Keratinocyte (primary cell): ENCODE measurements at regions not wholly inside any gene's neighbourhood (a gene's known extent, or its start where the extent isn't known, plus 50 kb on each side); places are given as distances from the start of the nearest gene placed in this dataset.

Experiments
- DNase-seq: peaks from one replicate; pipeline ENCODE4 v3.0.0-alpha.2; 2011; ENCODE audit warnings: low read depth, missing footprints, low spot score
- FAIRE-seq: peaks from 2 replicates; lab custom pipeline; 2011; peaks lifted over from hg19 to GRCh38; lab: Jason Lieb, UNC
- H2AFZ ChIP-seq: 2 replicates; pipeline ENCODE4 v1.6.0; 2012; ENCODE audit warnings: low read length, control low read depth, inconsistent platforms; ENCODE audit not compliant: control insufficient read depth
- H3K27ac ChIP-seq: 2 replicates; pipeline ENCODE4 v1.5.1; 2011; ENCODE audit warnings: low read length; ENCODE audit not compliant: control insufficient read depth, insufficient read depth
- H3K27me3 ChIP-seq: 3 replicates; pipeline ENCODE4 v1.6.0; 2011; ENCODE audit warnings: low read length; ENCODE audit not compliant: control insufficient read depth, insufficient read depth; ENCODE audit errors: extremely low read depth
- H3K36me3 ChIP-seq, 2 experiments: 2 replicates in 1 of 2; 3 replicates in 1 of 2; pipeline ENCODE4 v1.5.1; 2011; ENCODE audit warnings: low read length in 2 of 2, mild to moderate bottlenecking in 1 of 2; ENCODE audit not compliant: control insufficient read depth in 2 of 2, insufficient read depth in 2 of 2; ENCODE audit errors: extremely low read depth in 1 of 2
- H3K4me1 ChIP-seq: 3 replicates; pipeline ENCODE4 v1.5.1; 2011; ENCODE audit warnings: low read length; ENCODE audit not compliant: control insufficient read depth, insufficient read depth; ENCODE audit errors: extremely low read depth
- H3K4me2 ChIP-seq: 3 replicates; pipeline ENCODE4 v1.6.0; 2011; ENCODE audit warnings: low read depth, low read length; ENCODE audit not compliant: control insufficient read depth, insufficient read depth; ENCODE audit errors: extremely low read depth
- H3K4me3 ChIP-seq, 3 experiments: fragments of 200-600 bp in 1 of 3; sonication (generic) in 1 of 3; 2 replicates in 2 of 3; 3 replicates in 1 of 3; pipeline ENCODE4 v1.5.1; 2011 to 2016; ENCODE audit warnings: low read length in 3 of 3, mild to moderate bottlenecking in 3 of 3, control low read depth in 2 of 3, inconsistent platforms in 1 of 3, low read depth in 1 of 3, mixed read lengths in 1 of 3, mixed run types in 1 of 3, moderate library complexity in 1 of 3; ENCODE audit not compliant: control insufficient read depth in 2 of 3, insufficient read depth in 2 of 3; ENCODE audit errors: extremely low read depth in 1 of 3
- H3K79me2 ChIP-seq: 2 replicates; pipeline ENCODE4 v1.6.0; 2012; ENCODE audit warnings: low read length; ENCODE audit not compliant: control insufficient read depth, insufficient read depth
- H3K9ac ChIP-seq: 3 replicates; pipeline ENCODE4 v1.6.0; 2011; ENCODE audit warnings: low read length; ENCODE audit not compliant: control insufficient read depth, insufficient read depth; ENCODE audit errors: extremely low read depth
- H3K9me1 ChIP-seq: 3 replicates; pipeline ENCODE4 v1.6.0; 2011; ENCODE audit warnings: low read length; ENCODE audit not compliant: control insufficient read depth, insufficient read depth; ENCODE audit errors: extremely low read depth
- H3K9me3 ChIP-seq: 2 replicates; pipeline ENCODE4 v1.5.1; 2012; ENCODE audit warnings: low read depth, low read length; ENCODE audit not compliant: control insufficient read depth
- H4K20me1 ChIP-seq: 3 replicates; pipeline ENCODE4 v1.6.0; 2011; ENCODE audit warnings: low read length; ENCODE audit not compliant: control insufficient read depth, insufficient read depth; ENCODE audit errors: extremely low read depth
- CTCF ChIP-seq, 3 experiments: IDR thresholded peaks in 1 of 3; conservative IDR thresholded peaks in 1 of 3; optimal IDR thresholded peaks in 1 of 3; 2 replicates in 2 of 3; 3 replicates in 1 of 3; pipeline versions ENCODE3 to v1.5.1; 2011; ENCODE audit warnings: low read length in 3 of 3, mild to moderate bottlenecking in 3 of 3, moderate library complexity in 2 of 3, control low read depth in 1 of 3, inconsistent platforms in 1 of 3; ENCODE audit not compliant: insufficient read depth in 2 of 3; ENCODE audit errors: extremely low read depth in 1 of 3
- EZH2 ChIP-seq: IDR thresholded peaks from one replicate; pipeline ENCODE4 v1.6.1; 2012; ENCODE audit warnings: inconsistent platforms, mild to moderate bottlenecking, low read length, moderate library complexity
- dilution Hi-C: fragments of 300-500 bp; cut with MboI; formaldehyde crosslinking; loops from one replicate; pipeline ENCODE4 v1.7.0; 2020; ENCODE audit warnings: low sequenced_read_pairs; ENCODE audit not compliant: extremely low pct_ligation_motif_present

GRCh38 chr3:88828466-88828865 lies 279.0 kb upstream of the EPHA3 start:
- Histone ChIP-seq H3K4me1 (no peaks in the 10 kb centered on the region), H3K9me1 (no peaks in the 10 kb centered on the region), H3K27me3 (no peaks in the 10 kb centered on the region), H2AFZ (no peak overlapping the region), H3K9ac (no peak overlapping the region), H3K4me3 (no peak overlapping the region), H3K4me2 (no peak overlapping the region), H3K27ac (no peak overlapping the region), H3K79me2 (no peaks in the 10 kb centered on the region), H4K20me1 (no peaks in the 10 kb centered on the region), H3K36me3 (no peaks in the 10 kb centered on the region), H3K9me3 (no peaks in the 10 kb centered on the region)
- dilution Hi-C loops = no loop called here
- DNase-seq (no peak), FAIRE-seq (no peak)
- TF ChIP-seq EZH2 (no peak), CTCF (optimal IDR thresholded peaks at IDR 0.05 in 1 of 3, IDR thresholded peaks at IDR 0.05 in 1 of 3, conservative IDR thresholded peaks at IDR 0.05 in 1 of 3; ENCODE audit: extremely low read depth in 1 of 3, insufficient read depth in 2 of 3, low read length in 3 of 3) (no peak)

GRCh38 chr3:88852606-88853005 lies 254.8 kb upstream of the EPHA3 start:
- no peaks in the 10 kb centered on the region for H3K9me3 ChIP-seq
- FAIRE-seq = no peak
- H3K4me3 ChIP-seq = no peak overlapping the region

More at GRCh38 chr3:88852606-88853005, 254.8 kb upstream of the EPHA3 start:
- Histone ChIP-seq H3K9me1 (no peaks in the 10 kb centered on the region), H2AFZ (no peak overlapping the region), H4K20me1 (no peaks in the 10 kb centered on the region), H3K4me1 (no peaks in the 10 kb centered on the region), H3K4me2 (no peak overlapping the region), H3K27ac (no peak overlapping the region), H3K9ac (no peak overlapping the region), H3K27me3 (no peaks in the 10 kb centered on the region), H3K36me3 (no peaks in the 10 kb centered on the region), H3K79me2 (no peaks in the 10 kb centered on the region)
- no peak for DNase-seq
- TF ChIP-seq CTCF (optimal IDR thresholded peaks at IDR 0.05 in 1 of 3, IDR thresholded peaks at IDR 0.05 in 1 of 3, conservative IDR thresholded peaks at IDR 0.05 in 1 of 3; ENCODE audit: extremely low read depth in 1 of 3, insufficient read depth in 2 of 3, low read length in 3 of 3) = no peak
- no peak for TF ChIP-seq EZH2
- dilution Hi-C loops = no loop called here
